Omental fat pad (tissue), 3 donors: ENCODE measurements at regions not wholly inside any gene's neighbourhood (a gene's known extent, or its start where the extent isn't known, plus 50 kb on each side); places are given as distances from the start of the nearest gene placed in this dataset.

Experiments used
- ATAC-seq: fragments of 150-250 bp; one replicate; pipeline ENCODE4 v1.9.1; 2016; ENCODE audit warnings: mild to moderate bottlenecking, moderate library complexity; ENCODE audit not compliant: low FRiP score
- DNase-seq: peaks from one replicate; pipeline ENCODE4 v3.0.0-alpha.2; 2019; ENCODE audit warnings: low spot score
- CTCF ChIP-seq, 3 donors: fragments of 450-650 bp; IDR thresholded peaks; one replicate each; pipeline ENCODE4 v1.5.1; 2016 to 2017; ENCODE audit warnings: antibody characterized with exemption in 3 of 3, mild to moderate bottlenecking in 3 of 3, moderate library complexity in 2 of 3

DNA sequence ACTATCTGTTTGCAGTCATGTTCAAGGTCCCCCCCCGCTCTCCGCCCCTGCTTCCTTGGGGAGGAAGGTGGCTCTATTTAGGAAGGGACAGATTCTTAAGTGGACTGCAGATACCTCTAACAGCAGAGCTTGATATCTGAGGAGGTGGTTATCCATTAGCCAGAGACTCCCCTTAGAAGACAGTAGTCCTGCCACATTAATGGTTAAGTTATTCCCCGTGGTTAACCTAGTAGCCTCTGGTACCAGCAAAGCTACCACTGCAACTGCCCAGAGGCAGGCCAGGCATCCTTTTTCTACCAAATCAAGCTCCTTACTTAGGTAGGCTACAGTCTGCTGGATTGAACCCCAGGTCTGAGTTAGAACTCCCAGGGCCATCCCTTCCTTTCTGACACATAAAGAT, 162.1 kb upstream of the AVPR1A start:
- ATAC-seq (no peak), DNase-seq (no peak)
- TF ChIP-seq CTCF (IDR thresholded peaks at IDR 0.05) = no peak

DNA sequence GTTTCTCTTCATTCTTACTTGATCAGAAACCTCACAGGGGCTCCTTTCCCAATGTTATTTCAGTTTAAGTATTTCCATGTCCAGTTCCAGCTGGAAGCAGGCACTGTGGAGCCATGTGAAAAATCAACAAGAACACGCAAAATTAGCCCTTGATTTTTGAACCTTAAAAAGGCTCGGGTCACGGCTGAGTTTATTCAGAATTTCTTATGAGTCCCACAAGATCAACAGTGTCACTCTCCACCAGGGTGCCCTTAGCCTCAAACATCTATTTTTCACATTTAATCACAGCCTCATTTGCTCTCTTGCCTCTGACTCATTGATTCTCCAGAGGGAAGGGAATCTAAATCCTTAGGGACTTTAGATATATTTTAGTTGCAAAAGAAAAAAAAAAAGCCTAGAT, 157.7 kb upstream of the AVPR1A start:
- DNase-seq (no peak), ATAC-seq (no peak)
- no peak for TF ChIP-seq CTCF (IDR thresholded peaks at IDR 0.05)

DNA sequence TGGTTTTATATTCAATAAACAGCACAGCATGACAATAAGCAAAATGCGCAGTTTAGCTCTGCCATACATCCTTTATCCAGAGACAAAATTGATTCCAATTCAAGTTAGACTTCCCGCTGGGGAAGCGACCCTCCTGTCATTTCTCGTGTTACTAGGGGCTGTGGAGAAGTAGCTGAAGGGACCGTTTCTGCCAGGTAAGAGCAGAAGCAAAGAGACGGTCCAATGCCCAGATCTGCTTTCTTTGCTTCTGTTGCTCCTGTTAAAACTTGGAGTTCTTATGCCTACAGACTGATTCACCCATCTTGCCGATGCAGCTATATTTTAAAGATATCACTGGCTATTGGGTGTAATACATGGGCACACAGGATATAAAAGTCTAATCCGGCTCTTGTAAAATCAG, 156.8 kb upstream of the AVPR1A start:
- no peak for TF ChIP-seq CTCF (IDR thresholded peaks at IDR 0.05)
- ATAC-seq = no peak
- no peak for DNase-seq

DNA sequence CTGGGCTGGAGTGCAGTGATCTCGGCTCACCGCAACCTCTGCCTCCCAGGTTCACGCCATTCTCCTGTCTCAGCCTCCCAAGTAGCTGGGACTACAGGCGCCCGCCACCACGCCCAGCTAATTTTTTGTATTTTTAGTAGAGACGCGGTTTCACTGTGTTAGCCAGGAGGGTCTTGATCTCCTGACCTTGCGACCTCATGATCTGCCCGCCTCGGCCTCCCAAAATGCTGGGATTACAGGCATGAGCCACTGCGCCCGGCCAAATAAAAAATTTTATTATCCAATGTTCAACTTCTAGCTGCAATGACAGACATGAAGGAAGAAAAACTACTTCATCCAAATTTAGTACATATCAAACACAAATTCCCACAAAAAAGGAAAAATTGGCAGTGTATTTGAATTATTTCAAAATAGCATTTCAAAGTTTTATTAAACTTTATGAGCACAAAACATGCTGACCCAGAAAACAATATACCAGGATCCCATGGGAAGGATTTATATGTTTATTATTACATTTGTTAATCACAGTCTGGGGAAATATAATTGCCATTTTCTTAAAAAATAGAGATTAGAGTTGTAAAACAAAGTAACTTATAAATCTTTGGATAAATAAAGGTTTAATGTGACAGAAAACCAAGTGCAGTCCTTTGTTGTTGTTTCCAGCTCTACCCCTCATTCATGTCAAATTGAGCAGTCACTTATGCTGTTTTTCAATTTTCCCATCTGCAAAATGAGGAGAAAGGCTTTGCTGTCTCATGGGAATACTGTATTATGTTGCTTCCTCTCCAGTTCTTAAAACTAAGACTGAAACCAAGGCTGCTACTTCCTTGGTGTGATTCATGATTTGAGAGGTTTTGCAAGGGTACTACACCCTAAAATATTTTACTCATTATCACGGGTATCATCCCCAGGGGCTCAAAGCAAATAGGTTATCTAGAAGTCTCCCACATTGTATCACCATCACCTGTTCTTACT, 155.2 kb upstream of the AVPR1A start:
- ATAC-seq (no peak), DNase-seq (no peak)
- no peak for TF ChIP-seq CTCF (IDR thresholded peaks at IDR 0.05)

- DNase-seq (no peak), ATAC-seq (no peak)
- no peak for TF ChIP-seq CTCF (IDR thresholded peaks at IDR 0.05)
Measured at GRCh38 chr12:63304887-63305316, 153.9 kb upstream of the AVPR1A start.

GRCh38 chr12:63302941-63303536, 152.0 kb upstream of the AVPR1A start:
- ATAC-seq (no peak), DNase-seq (no peak)
- TF ChIP-seq CTCF (IDR thresholded peaks at IDR 0.05) = no peak
